Sigmoid colon (tissue), 6 donors: ENCODE measurements at regions not wholly inside any gene's neighbourhood (a gene's known extent, or its start where the extent isn't known, plus 50 kb on each side); places are given as distances from the start of the nearest gene placed in this dataset.

ENCODE experiments used
- DNase-seq: peaks from one replicate; pipeline ENCODE4 v3.0.0-alpha.2; 2019
- H3K27ac ChIP-seq, 4 donors: fragments of 200-600 bp; sonication (generic); one replicate each; pipeline ENCODE4 v1.5.1; 2016 to 2019; ENCODE audit warnings: mild to moderate bottlenecking in 1 of 4
- H3K27me3 ChIP-seq, 3 donors: fragments of 200-600 bp; sonication (generic); one replicate each; pipeline ENCODE4 v1.5.1; 2019; ENCODE audit warnings: mild to moderate bottlenecking in 1 of 3
- H3K36me3 ChIP-seq, 4 donors: fragments of 200-600 bp; sonication (generic); one replicate each; pipeline ENCODE4 v1.5.1; 2016 to 2019
- H3K4me1 ChIP-seq, 4 donors: fragments of 200-600 bp; sonication (generic); one replicate each; pipeline ENCODE4 v1.5.1; 2017 to 2019
- H3K4me3 ChIP-seq, 4 donors: fragments of 200-600 bp; sonication (generic); one replicate each; pipeline ENCODE4 v1.5.1; 2017 to 2019; ENCODE audit warnings: mild to moderate bottlenecking in 2 of 4, moderate library complexity in 1 of 4
- H3K9me3 ChIP-seq, 4 donors: fragments of 200-600 bp in 3 of 4; sonication (generic) in 3 of 4; one replicate each; pipeline versions ENCODE4 v1.5.1 to v1.6.1; 2013 to 2019
- EP300 ChIP-seq, 4 donors: sonication (generic); formaldehyde crosslinking; IDR thresholded peaks; one replicate each; pipeline ENCODE4 v1.6.1; 2017; ENCODE audit warnings: antibody characterized with exemption in 4 of 4
- POLR2A ChIP-seq, 2 donors: fragments of 450-650 bp; IDR thresholded peaks; one replicate each; pipeline ENCODE4 v1.6.1; 2016; ENCODE audit warnings: antibody characterized with exemption in 2 of 2, mild to moderate bottlenecking in 2 of 2, moderate library complexity in 2 of 2
- POLR2AphosphoS5 ChIP-seq, 4 donors: sonication (generic); formaldehyde crosslinking; IDR thresholded peaks; one replicate each; pipeline ENCODE4 v1.6.1; 2017; ENCODE audit warnings: antibody characterized with exemption in 4 of 4
- WGBS, 2 donors: extraction: QIAGEN DNeasy Blood & Tissue Kit; methylation state at CpG; one replicate each; pipeline ENCODE4 v1.1.7; 2013; 5-methylcytosine and 5-hydroxymethylcytosine counted together
- intact Hi-C: fragments of 100-400 bp; cut with DNase I; formaldehyde crosslinking; loops from one replicate; pipeline ENCODE4 v1.15.1; 2023
- TF ChIP-seq, protein P1 (sequence below), 4 experiments: fragments of 450-650 bp in 3 of 4; fragments of 200-600 bp in 1 of 4; IDR thresholded peaks; one replicate each; pipeline ENCODE4 v1.5.1; 2016 to 2019; ENCODE audit warnings: antibody characterized with exemption in 4 of 4, mild to moderate bottlenecking in 3 of 4, moderate library complexity in 2 of 4
- donor health status: healthy with polysubstance abuse.
- donor health status: healthy.

DNA sequence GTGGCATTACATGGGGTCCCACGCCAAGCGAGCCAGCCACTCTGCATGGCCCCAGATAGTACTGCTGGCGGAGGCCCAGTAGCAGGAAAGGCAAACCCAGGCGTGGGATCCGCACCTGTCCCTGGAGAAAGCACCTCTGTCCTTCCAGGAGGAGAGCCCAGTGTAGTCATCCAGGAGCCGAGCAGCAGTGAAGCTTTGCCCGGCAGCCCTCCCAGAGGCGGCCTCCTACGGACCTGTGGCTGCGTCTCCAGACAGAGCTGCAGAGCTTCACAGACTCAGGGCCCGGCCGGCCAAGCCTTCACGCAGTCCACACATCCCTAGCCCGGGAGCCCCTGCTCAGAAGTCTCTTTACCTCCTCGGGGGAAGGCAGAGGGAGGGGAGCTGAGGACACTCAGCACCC lies 100.8 kb upstream of the PPP1R26 start:
- Histone ChIP-seq H3K27ac (no peak overlapping the region), H3K4me1 (no peaks in the 10 kb centered on the region), H3K9me3 (no peaks in the 10 kb centered on the region), H3K36me3 (no peaks in the 10 kb centered on the region), H3K27me3 (peaks cover 0 to 44% (median 0%) of the 10 kb centered on the region in 3 donors), H3K4me3 (no peak overlapping the region)
- WGBS, 2 donors = 90 to 91% methylated on average over 15 of the region's 15 CpGs
- intact Hi-C loops = no loop called here
- DNase-seq = no peak
- no peak for TF ChIP-seq EP300 (IDR thresholded peaks at IDR 0.05)
- no peak for TF ChIP-seq POLR2A (IDR thresholded peaks at IDR 0.05)
- TF ChIP-seq POLR2AphosphoS5 (IDR thresholded peaks at IDR 0.05) = no peak
- TF ChIP-seq, protein P1, sequence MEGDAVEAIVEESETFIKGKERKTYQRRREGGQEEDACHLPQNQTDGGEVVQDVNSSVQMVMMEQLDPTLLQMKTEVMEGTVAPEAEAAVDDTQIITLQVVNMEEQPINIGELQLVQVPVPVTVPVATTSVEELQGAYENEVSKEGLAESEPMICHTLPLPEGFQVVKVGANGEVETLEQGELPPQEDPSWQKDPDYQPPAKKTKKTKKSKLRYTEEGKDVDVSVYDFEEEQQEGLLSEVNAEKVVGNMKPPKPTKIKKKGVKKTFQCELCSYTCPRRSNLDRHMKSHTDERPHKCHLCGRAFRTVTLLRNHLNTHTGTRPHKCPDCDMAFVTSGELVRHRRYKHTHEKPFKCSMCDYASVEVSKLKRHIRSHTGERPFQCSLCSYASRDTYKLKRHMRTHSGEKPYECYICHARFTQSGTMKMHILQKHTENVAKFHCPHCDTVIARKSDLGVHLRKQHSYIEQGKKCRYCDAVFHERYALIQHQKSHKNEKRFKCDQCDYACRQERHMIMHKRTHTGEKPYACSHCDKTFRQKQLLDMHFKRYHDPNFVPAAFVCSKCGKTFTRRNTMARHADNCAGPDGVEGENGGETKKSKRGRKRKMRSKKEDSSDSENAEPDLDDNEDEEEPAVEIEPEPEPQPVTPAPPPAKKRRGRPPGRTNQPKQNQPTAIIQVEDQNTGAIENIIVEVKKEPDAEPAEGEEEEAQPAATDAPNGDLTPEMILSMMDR (IDR thresholded peaks at IDR 0.05) = no peak

DNA sequence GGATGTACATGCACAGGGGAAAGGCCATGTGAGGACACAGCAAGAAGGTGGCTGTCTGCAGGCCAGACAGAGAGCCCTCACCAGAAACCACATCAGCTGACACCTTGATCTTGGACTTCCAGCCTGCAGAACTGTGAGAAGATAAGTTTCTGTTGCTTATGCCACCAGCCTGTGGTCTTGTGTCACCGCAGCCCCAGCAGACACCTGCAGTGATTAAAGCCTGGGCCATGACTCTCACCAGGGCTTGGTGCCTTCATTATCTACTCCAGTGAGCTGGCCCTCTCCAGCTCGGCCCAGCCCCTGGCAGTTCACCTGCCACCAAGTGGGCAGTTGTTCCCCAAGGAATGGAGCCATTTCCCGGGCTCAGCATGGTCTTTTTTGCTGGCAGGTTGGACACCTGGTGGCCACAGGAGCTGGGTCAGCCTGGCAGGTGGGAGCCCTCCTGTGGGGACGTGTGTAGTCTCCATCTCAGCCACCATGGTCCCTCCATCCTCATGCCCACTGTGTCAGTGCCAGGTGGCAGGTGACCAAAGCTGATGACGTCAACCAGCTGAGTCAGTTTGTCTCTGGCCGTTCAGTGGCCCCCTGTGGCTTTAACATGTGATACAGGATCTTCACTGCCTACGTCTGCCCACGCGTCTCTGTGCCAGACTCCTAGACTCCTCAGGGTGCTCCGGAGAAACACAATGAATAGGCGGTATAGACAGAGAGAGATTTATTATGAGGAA lies 99.9 kb upstream of the PPP1R26 start:
- Histone ChIP-seq H3K27me3 (peaks cover 0 to 39% (median 0%) of the 10 kb centered on the region in 3 donors), H3K4me1 (no peaks in the 10 kb centered on the region), H3K27ac (no peak overlapping the region), H3K4me3 (no peak overlapping the region), H3K36me3 (no peaks in the 10 kb centered on the region), H3K9me3 (no peaks in the 10 kb centered on the region)
- TF ChIP-seq EP300 (IDR thresholded peaks at IDR 0.05) = no peak
- TF ChIP-seq POLR2A (IDR thresholded peaks at IDR 0.05) = no peak
- TF ChIP-seq, protein P1 (IDR thresholded peaks at IDR 0.05) = no peak
- no peak for TF ChIP-seq POLR2AphosphoS5 (IDR thresholded peaks at IDR 0.05)
- no peak for DNase-seq
- intact Hi-C loops = no loop called here
- WGBS, 2 donors = 77 to 86% methylated on average over 11 of the region's 11 CpGs

DNA sequence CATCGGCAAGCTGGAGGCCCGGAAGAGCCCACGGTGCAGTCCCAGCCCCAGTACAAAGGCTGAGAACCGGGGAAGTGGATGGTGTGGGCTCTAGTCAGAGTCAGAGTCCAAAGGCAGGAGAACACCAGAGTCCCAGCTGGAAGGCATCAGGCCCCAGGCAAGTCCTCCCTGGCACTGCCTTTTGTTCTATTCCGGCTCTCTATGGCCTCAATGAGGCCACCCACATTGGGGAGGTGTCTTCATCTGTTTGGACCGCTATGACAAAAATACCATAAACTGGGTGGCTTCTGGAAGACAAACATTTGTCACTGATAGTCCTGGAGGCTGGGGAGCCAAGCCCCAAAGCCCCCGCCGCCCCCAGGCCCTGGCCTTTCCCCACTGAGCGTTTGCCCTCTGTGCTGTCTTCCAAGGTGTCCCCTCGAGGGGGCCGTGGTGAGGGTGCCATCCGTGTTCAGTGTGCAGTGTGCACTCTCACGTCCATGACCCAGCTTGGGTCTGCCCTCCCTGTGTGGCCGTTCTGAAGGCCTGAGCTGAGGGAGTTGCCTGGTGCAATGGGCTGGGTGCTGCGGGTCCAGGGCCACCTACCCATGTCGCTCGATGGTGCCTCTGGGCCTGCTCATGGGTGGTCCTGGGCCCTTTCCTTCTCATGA lies 99.1 kb upstream of the PPP1R26 start:
- no peak overlapping the region for H3K27ac ChIP-seq
- no peak for DNase-seq
- no peak for TF ChIP-seq EP300 (IDR thresholded peaks at IDR 0.05)
- TF ChIP-seq, protein P1 (IDR thresholded peaks at IDR 0.05) = no peak
- no peaks in the 10 kb centered on the region for H3K36me3 ChIP-seq
- WGBS, 2 donors = 80 to 88% methylated on average over 17 of the region's 17 CpGs
- intact Hi-C loops = no loop called here
- H3K9me3 ChIP-seq = no peaks in the 10 kb centered on the region
- H3K4me3 ChIP-seq = no peak overlapping the region
- peaks cover 0 to 36% (median 0%) of the 10 kb centered on the region in 3 donors for H3K27me3 ChIP-seq
- no peaks in the 10 kb centered on the region for H3K4me1 ChIP-seq

DNA sequence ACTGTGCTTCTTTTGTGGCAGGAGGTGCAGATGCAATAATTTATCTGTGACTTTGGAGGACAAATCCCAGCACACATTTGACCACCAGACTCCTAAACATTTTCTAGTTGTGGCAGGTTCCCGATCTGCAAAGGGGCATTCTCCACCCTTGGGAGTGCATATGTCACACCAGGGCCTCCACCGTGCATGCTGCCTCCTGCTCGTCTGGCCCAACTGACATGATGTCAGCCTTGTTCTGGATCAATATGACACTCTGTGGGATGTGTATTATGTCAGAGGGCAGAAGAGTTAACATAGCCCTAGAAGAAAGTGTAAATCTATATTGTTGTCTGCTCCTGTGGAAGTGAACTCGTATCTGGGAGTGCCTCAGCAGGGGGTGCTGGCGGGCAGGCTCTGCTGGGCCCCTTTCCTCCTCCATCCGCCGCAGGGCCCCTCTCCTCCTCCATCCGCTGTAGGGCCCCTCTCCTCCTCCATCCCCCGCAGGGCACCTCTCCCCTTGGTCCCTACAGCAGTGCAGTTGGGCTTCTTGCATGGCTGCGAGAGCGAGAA lies 97.7 kb upstream of the PPP1R26 start:
- TF ChIP-seq POLR2A (IDR thresholded peaks at IDR 0.05) = no peak
- no peak for TF ChIP-seq POLR2AphosphoS5 (IDR thresholded peaks at IDR 0.05)
- no peak for TF ChIP-seq EP300 (IDR thresholded peaks at IDR 0.05)
- TF ChIP-seq, protein P1 (IDR thresholded peaks at IDR 0.05) = no peak
- DNase-seq = no peak
- H3K36me3 ChIP-seq = no peaks in the 10 kb centered on the region
- no peaks in the 10 kb centered on the region for H3K9me3 ChIP-seq
- WGBS, 2 donors = 78 to 82% methylated on average over 11 of the region's 11 CpGs
- H3K4me3 ChIP-seq = no peak overlapping the region
- intact Hi-C loops = no loop called here
- H3K27ac ChIP-seq = no peak overlapping the region
- H3K4me1 ChIP-seq = no peaks in the 10 kb centered on the region
- peaks cover 0 to 24% (median 0%) of the 10 kb centered on the region in 3 donors for H3K27me3 ChIP-seq
